Stomach (tissue), 8 donors: ENCODE measurements at regions not wholly inside any gene's neighbourhood (a gene's known extent, or its start where the extent isn't known, plus 50 kb on each side); places are given as distances from the start of the nearest gene placed in this dataset.

ENCODE experiments used
- DNase-seq, 2 donors: peaks; one replicate each; pipeline versions ENCODE4 v3.0.0 to v3.0.0-alpha.2; 2013 to 2019
- H3K27ac ChIP-seq, 5 donors: fragments of 200-600 bp in 4 of 5; sonication (generic) in 4 of 5; one replicate each; pipeline ENCODE4 v1.5.1; 2013 to 2019; ENCODE audit warnings: mild to moderate bottlenecking in 1 of 5, moderate library complexity in 1 of 5
- H3K27me3 ChIP-seq, 3 donors: fragments of 200-600 bp; sonication (generic); one replicate each; pipeline ENCODE4 v1.5.1; 2017 to 2019; ENCODE audit warnings: mixed run types in 1 of 3
- H3K36me3 ChIP-seq, 4 donors: fragments of 200-600 bp; sonication (generic); 1 replicate in 3 of 4; 2 replicates in 1 of 4; pipeline ENCODE4 v1.5.1; 2016 to 2019
- H3K4me1 ChIP-seq, 4 donors: fragments of 200-600 bp; sonication (generic); one replicate each; pipeline ENCODE4 v1.5.1; 2016 to 2019
- H3K4me3 ChIP-seq, 4 donors: fragments of 200-600 bp; sonication (generic) in 3 of 4; one replicate each; pipeline ENCODE4 v1.5.1; 2016 to 2019; ENCODE audit warnings: mild to moderate bottlenecking in 1 of 4
- H3K9me3 ChIP-seq, 4 donors: fragments of 200-600 bp; sonication (generic); one replicate each; pipeline ENCODE4 v1.5.1; 2016 to 2019
- EP300 ChIP-seq: sonication (generic); formaldehyde crosslinking; IDR thresholded peaks from one replicate; pipeline ENCODE4 v1.6.1; 2017; ENCODE audit warnings: antibody characterized with exemption
- POLR2A ChIP-seq, 4 donors: fragments of 450-650 bp; IDR thresholded peaks; one replicate each; pipeline ENCODE4 v1.6.1; 2016; ENCODE audit warnings: antibody characterized with exemption in 4 of 4, control low read depth in 2 of 4, mild to moderate bottlenecking in 1 of 4, moderate library complexity in 1 of 4
- POLR2AphosphoS5 ChIP-seq, 3 donors: sonication (generic); formaldehyde crosslinking; IDR thresholded peaks; one replicate each; pipeline ENCODE4 v1.6.1; 2016; ENCODE audit warnings: antibody characterized with exemption in 3 of 3
- WGBS, 5 donors: extraction: QIAGEN DNeasy Blood & Tissue Kit in 3 of 5; methylation state at CpG; one replicate each; pipeline versions ENCODE4 v1.1.5 to v1.1.7; 2013 to 2018; 5-methylcytosine and 5-hydroxymethylcytosine counted together
- intact Hi-C: fragments of 100-400 bp; cut with DNase I; formaldehyde crosslinking; loops from one replicate; pipeline ENCODE4 v1.15.1; 2023; ENCODE audit warnings: low total_unique reads
- TF ChIP-seq, protein P1 (sequence below), 7 experiments: fragments of 450-650 bp in 4 of 7; fragments of 200-600 bp in 3 of 7; sonication (generic) in 3 of 7; IDR thresholded peaks; one replicate each; pipeline ENCODE4 v1.5.1; 2016 to 2019; ENCODE audit warnings: antibody characterized with exemption in 7 of 7, control low read depth in 2 of 7, mild to moderate bottlenecking in 1 of 7
- donor health status: healthy with polysubstance abuse.
- donor health status: Bipolar disorder and iron deficiency.
- donor health status: healthy.

DNA sequence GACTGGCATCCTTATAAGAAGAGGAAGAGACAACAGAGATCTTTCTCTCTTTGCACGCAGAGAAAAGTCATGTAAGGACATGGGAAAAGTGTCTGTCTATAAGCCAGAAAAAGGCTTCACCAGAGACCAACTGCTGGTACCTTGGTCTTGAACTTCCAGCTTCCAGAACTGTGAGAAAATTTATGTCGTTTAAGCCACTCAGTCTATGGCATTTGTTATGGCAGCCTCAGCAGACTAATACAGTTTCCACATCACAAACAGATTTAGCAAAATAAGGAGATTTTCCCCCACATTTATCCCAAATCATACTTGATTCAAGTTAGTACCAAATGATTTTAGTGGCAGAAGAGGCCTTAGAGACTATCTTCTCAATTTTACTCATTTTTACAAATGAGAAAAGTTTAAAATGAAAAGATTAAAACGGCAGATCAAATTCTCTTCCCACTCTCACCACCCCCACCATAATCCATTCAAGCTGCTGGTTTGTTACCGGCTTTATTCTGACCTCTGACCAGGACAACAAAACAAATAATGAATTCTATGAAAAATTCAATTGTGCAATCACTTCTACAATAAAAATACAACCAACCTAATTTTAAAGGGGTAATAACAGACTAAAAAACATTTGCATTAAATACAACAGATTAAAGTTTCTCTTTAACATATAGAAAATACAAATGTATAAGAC, 316.3 kb downstream of the TBC1D4 start:
- Histone ChIP-seq H3K36me3 (no peaks in the 10 kb centered on the region), H3K27me3 (no peaks in the 10 kb centered on the region), H3K27ac (no peak overlapping the region), H3K4me3 (no peak overlapping the region), H3K4me1 (no peaks in the 10 kb centered on the region), H3K9me3 (no peaks in the 10 kb centered on the region)
- DNase-seq, result no peak
- 65 to 81% (median 71%) methylated on average over 4 of the region's 4 CpGs for WGBS, 5 donors
- TF ChIP-seq POLR2A (IDR thresholded peaks at IDR 0.05) (no peak), POLR2AphosphoS5 (IDR thresholded peaks at IDR 0.05) (no peak), EP300 (no peak)
- TF ChIP-seq, protein P1, sequence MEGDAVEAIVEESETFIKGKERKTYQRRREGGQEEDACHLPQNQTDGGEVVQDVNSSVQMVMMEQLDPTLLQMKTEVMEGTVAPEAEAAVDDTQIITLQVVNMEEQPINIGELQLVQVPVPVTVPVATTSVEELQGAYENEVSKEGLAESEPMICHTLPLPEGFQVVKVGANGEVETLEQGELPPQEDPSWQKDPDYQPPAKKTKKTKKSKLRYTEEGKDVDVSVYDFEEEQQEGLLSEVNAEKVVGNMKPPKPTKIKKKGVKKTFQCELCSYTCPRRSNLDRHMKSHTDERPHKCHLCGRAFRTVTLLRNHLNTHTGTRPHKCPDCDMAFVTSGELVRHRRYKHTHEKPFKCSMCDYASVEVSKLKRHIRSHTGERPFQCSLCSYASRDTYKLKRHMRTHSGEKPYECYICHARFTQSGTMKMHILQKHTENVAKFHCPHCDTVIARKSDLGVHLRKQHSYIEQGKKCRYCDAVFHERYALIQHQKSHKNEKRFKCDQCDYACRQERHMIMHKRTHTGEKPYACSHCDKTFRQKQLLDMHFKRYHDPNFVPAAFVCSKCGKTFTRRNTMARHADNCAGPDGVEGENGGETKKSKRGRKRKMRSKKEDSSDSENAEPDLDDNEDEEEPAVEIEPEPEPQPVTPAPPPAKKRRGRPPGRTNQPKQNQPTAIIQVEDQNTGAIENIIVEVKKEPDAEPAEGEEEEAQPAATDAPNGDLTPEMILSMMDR (IDR thresholded peaks at IDR 0.05), result no peak
- intact Hi-C loops, result no loop called here

- H3K4me3 ChIP-seq, result no peak overlapping the region
- TF ChIP-seq, protein P1 (IDR thresholded peaks at IDR 0.05), result no peak
- TF ChIP-seq POLR2A (IDR thresholded peaks at IDR 0.05) (no peak), EP300 (no peak), POLR2AphosphoS5 (IDR thresholded peaks at IDR 0.05) (no peak)
- intact Hi-C loops, result no loop called here
- no peaks in the 10 kb centered on the region for H3K27me3 ChIP-seq
- DNase-seq, result no peak
- H3K36me3 ChIP-seq, result no peaks in the 10 kb centered on the region
- no peaks in the 10 kb centered on the region for H3K9me3 ChIP-seq
- H3K4me1 ChIP-seq, result no peaks in the 10 kb centered on the region
- no peak overlapping the region for H3K27ac ChIP-seq
- 57 to 78% (median 65%) methylated on average over 8 of the region's 8 CpGs for WGBS, 5 donors
Observed at GRCh38 chr13:75161804-75162203, 320.2 kb downstream of the TBC1D4 start.

DNA sequence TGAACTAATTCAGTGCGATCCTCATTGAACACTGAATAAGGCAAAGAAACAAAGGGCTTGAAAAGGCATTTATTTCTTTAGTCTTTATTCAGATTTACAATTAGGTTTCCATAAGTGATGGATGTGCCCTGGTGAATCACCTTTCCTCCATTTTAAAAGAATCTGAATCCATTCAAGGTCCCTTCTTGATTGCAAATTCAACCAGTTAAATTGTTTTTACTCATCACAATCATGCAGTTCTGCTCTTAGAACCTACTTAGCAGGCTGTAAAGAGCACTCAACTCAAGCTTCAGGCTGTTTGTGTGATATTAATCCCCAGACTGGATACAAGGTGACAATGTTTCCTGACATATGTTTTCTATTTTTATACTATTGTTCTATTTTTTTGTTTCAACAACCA, 321.0 kb downstream of the TBC1D4 start:
- no peak for TF ChIP-seq POLR2AphosphoS5 (IDR thresholded peaks at IDR 0.05)
- TF ChIP-seq POLR2A (IDR thresholded peaks at IDR 0.05), result no peak
- TF ChIP-seq EP300, result no peak
- TF ChIP-seq, protein P1 (IDR thresholded peaks at IDR 0.05), result no peak
- intact Hi-C loops, result no loop called here
- WGBS, 5 donors, result 84 to 96% (median 92%) methylated on average over 1 of the region's 1 CpG
- Histone ChIP-seq H3K27ac (no peak overlapping the region), H3K36me3 (no peaks in the 10 kb centered on the region), H3K27me3 (no peaks in the 10 kb centered on the region), H3K4me3 (no peak overlapping the region), H3K9me3 (peaks cover 0 to 4% (median 1%) of the 10 kb centered on the region in 4 donors), H3K4me1 (no peaks in the 10 kb centered on the region)
- no peak for DNase-seq

DNA sequence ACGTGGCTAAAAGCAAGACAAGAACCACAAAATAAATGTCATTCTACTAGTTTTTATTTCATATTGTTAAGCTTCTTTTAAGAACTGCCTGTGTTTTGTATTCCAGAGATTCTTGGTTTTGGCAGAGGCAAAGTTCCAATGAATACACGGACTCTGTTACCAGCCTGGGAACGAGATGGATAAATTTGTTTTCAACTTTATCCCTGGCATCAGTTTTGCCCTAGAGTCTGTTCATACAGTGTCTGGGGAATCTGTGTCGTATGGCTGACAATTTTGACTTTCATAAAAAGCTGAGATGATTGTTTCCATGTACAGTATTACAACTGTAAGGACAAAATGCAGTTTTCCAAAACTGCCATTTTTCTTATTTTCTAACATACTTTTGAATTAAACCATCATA, 327.6 kb downstream of the TBC1D4 start:
- DNase-seq, result no peak
- WGBS, 5 donors, result 52 to 75% (median 62%) methylated on average over 4 of the region's 4 CpGs
- Histone ChIP-seq H3K9me3 (peaks cover 0 to 4% (median 1%) of the 10 kb centered on the region in 4 donors), H3K4me1 (no peaks in the 10 kb centered on the region), H3K4me3 (no peak overlapping the region), H3K27ac (no peak overlapping the region), H3K36me3 (no peaks in the 10 kb centered on the region), H3K27me3 (no peaks in the 10 kb centered on the region)
- intact Hi-C loops, result no loop called here
- TF ChIP-seq POLR2A (IDR thresholded peaks at IDR 0.05) (no peak), EP300 (no peak)

- intact Hi-C loops, result no loop called here
Observed at GRCh38 chr13:75153834-75154233, 328.1 kb downstream of the TBC1D4 start.

More at GRCh38 chr13:75153834-75154233, 328.1 kb downstream of the TBC1D4 start:
- no peak overlapping the region for H3K27ac ChIP-seq
- no peaks in the 10 kb centered on the region for H3K4me1 ChIP-seq
- no peaks in the 10 kb centered on the region for H3K36me3 ChIP-seq
- TF ChIP-seq POLR2A (IDR thresholded peaks at IDR 0.05) (no peak), POLR2AphosphoS5 (IDR thresholded peaks at IDR 0.05) (no peak)
- H3K4me3 ChIP-seq, result no peak overlapping the region
- DNase-seq, result no peak
- H3K9me3 ChIP-seq, result peaks cover 0 to 4% (median 1%) of the 10 kb centered on the region in 4 donors
- no peaks in the 10 kb centered on the region for H3K27me3 ChIP-seq
